Fibroblast of the aortic adventitia (primary cell): ENCODE measurements at regions not wholly inside any gene's neighbourhood (a gene's known extent, or its start where the extent isn't known, plus 50 kb on each side); places are given as distances from the start of the nearest gene placed in this dataset.

ENCODE experiments used
- DNase-seq: peaks from one replicate; pipeline ENCODE4 v3.0.0-alpha.2; 2010; ENCODE audit warnings: low read depth
- H3K4me3 ChIP-seq: 2 replicates; pipeline ENCODE4 v1.5.1; 2011; ENCODE audit warnings: low read depth, mild to moderate bottlenecking, control low read depth, low read length, moderate library complexity
- CTCF ChIP-seq: IDR thresholded peaks from 2 replicates; pipeline ENCODE4 v1.5.1; 2011; ENCODE audit warnings: mild to moderate bottlenecking, low read length, control low read depth, inconsistent platforms; ENCODE audit not compliant: insufficient read depth

DNA sequence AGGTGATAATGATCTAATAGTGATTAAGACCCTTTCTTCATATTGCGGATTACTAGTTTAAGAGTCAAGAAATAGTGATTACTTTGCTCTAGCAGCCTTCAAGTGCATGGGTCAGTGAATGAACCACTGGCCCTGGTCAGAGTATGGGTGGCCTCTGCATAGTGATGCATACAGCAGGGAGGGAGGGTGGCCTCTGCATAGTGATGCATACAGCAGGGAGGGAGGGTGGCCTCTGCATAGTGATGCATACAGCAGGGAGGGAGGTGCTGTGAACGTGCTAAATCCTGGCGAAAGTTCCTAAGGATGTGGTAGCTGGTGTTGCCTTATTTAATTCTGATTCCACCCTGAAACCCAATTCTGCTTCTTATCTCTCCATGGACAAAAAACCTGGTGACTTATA, 246.7 kb upstream of the ARSJ start:
- H3K4me3 ChIP-seq, result no peak overlapping the region
- DNase-seq, result no peak
- no peak for TF ChIP-seq CTCF

DNA sequence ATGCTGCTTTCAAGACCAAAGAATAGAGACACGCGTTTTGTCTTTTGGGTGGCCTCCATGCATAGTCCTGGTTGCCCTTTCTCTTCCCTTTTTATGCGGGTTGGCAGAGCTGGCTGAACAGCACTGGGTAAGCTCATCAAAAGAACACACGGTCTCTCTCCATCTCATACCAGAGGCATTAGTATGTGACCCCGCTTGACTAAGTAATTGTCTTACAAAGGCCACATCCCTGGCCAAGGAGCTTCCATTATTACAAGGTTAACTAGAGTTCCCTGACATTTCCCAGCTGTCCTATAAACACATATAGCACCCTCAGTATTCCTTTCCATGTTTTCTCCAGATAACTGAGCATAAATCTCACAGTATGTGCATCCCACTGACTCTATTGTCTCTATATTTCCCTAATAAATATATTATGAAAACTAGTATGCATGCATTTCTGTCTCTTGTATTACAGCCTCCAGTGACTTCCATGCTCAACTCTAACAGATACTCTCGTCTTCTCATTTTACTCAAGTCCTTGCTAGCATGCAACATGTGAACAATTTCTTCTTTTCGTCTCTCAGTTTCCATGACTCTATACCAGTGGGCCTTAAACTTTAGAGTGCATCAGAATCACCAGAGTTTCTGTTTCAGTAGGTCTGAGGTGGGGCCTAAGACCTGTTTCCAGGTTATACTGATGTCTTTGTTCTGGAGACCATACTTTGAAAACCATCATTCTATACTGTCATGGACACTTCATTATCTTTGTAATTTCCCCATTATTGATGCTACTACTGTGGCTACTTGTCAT, 247.7 kb upstream of the ARSJ start:
- H3K4me3 ChIP-seq, result no peak overlapping the region
- DNase-seq, result peak; percentile 58
- TF ChIP-seq CTCF, result no peak

- no peak for TF ChIP-seq CTCF
- DNase-seq, result no peak
- H3K4me3 ChIP-seq, result no peak overlapping the region
These were observed 250.3 kb upstream of the ARSJ start for GRCh38 chr4:114229706-114230105.

DNA sequence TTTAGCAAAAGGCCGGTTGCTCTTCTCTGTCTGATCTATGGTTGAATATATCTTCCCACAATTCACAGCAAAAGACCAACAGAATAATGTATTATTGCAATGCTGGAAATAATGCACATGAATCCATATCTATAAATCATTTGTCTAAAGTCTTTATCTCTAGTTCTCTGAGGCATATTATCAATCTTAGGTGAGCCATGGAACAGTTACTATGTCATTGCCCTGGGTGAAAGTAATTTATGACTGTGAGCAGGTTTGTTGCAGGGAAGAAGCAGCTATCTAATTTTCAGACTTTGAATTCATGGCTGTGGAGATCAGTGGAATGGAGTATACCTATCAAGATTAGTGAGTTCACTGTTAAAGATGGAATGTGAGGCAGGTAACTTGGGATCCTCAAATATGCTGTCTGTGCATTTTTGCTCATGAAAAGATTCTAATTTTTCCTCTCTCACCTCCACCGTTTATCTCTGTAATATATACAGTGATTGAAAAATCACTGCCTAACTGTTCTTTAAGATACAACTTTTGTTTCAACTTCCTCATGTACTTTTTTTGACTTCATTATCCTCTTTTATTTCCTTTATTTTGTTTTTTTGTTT, 256.8 kb upstream of the ARSJ start:
- DNase-seq, result no peak
- no peak overlapping the region for H3K4me3 ChIP-seq
- TF ChIP-seq CTCF, result no peak

GRCh38 chr4:114237997-114238396, 258.6 kb upstream of the ARSJ start:
- H3K4me3 ChIP-seq, result no peak overlapping the region
- no peak for TF ChIP-seq CTCF
- no peak for DNase-seq

DNA sequence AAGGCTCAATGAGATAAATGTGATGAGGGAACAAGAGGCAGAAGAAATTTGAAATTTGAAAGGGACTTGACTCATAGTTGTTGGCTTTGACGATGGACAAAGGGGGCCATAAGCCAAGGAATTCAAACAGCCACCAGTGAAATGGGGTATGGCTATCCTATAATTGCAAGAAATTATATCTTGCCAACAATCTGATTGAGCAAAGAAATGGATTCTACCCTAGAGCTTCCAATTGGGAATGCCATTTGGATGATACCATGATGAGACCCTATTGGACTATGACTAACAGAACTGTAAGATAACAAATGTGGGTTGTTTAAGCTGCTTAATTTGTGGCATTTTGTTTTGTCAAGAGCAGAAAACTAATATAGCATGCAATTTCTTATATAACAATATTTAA, 270.1 kb upstream of the ARSJ start:
- no peak overlapping the region for H3K4me3 ChIP-seq
- no peak for TF ChIP-seq CTCF
- DNase-seq, result peak; percentile 17
